ENCODE measurements at regions not wholly inside any gene's neighbourhood (a gene's known extent, or its start where the extent isn't known, plus 50 kb on each side); places are given as distances from the start of the nearest gene placed in this dataset.
A peak's percentile ranks its signal among the peaks of the same experiment; 100 is the strongest.

- ChIA-PET POLR2A (interaction anchor here (0.7 kb wide), 1 partner anchor 736 kb away, joined by 4 read pairs; no protein-coding TSS in a partner anchor), CTCF (interaction anchor here (1.4 to 1.5 kb wide), 2 partner anchors 16 to 856 kb away, joined by 3 read pairs; no protein-coding TSS in a partner anchor)
- DNase-seq (ENCODE audit: extremely low spot score), result no peak
- TF ChIP-seq, protein P1, sequence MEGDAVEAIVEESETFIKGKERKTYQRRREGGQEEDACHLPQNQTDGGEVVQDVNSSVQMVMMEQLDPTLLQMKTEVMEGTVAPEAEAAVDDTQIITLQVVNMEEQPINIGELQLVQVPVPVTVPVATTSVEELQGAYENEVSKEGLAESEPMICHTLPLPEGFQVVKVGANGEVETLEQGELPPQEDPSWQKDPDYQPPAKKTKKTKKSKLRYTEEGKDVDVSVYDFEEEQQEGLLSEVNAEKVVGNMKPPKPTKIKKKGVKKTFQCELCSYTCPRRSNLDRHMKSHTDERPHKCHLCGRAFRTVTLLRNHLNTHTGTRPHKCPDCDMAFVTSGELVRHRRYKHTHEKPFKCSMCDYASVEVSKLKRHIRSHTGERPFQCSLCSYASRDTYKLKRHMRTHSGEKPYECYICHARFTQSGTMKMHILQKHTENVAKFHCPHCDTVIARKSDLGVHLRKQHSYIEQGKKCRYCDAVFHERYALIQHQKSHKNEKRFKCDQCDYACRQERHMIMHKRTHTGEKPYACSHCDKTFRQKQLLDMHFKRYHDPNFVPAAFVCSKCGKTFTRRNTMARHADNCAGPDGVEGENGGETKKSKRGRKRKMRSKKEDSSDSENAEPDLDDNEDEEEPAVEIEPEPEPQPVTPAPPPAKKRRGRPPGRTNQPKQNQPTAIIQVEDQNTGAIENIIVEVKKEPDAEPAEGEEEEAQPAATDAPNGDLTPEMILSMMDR (IDR thresholded peaks at IDR 0.05; ENCODE audit: control extremely low read depth, extremely low read depth, low read depth, missing control alignments), result no peak
Observed at GRCh38 chr5:17432569-17432968, 65.5 kb upstream of the TAF11L2 start.

DNA sequence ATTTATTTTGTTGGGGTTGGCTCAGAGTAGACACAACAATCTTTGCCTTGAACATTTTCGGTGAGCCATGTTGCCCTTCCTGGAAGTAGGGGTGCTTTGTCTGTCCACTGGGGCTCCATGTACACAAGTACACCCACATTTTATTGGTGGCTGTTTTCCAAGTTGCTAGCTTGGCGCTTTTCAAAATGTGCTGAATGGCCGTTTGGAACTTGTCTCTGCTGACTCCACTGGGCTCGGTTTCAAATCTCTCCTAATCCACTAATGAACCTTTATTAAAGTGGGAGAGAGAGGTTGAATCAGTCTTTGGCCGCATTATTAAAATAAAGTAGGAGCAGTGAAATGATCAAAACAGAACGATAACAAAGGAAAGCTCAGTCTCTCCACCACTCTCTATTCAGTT, 64.6 kb upstream of the TAF11L2 start:
- TF ChIP-seq, protein P1 (IDR thresholded peaks at IDR 0.05; ENCODE audit: control extremely low read depth, extremely low read depth, low read depth, missing control alignments), result no peak
- POLR2A ChIA-PET, result no interaction called here
- DNase-seq (ENCODE audit: extremely low spot score), result no peak
- CTCF ChIA-PET, result interaction anchor here (1.4 to 1.5 kb wide), 2 partner anchors 15 to 855 kb away, joined by 3 read pairs; no protein-coding TSS in a partner anchor

GRCh38 chr5:17434982-17435381, 63.0 kb upstream of the TAF11L2 start:
- DNase-seq (ENCODE audit: extremely low spot score), result no peak
- ChIA-PET POLR2A (no interaction called here), CTCF (interaction anchor here (0.8 to 1.2 kb wide), 2 partner anchors 9 to 14 kb away, joined by 3 to 4 read pairs; no protein-coding TSS in a partner anchor)
- TF ChIP-seq, protein P1 (IDR thresholded peaks at IDR 0.05; ENCODE audit: control extremely low read depth, extremely low read depth, low read depth, missing control alignments), result no peak

GRCh38 chr5:17436350-17436749, 61.7 kb upstream of the TAF11L2 start:
- DNase-seq (ENCODE audit: extremely low spot score), result no peak
- CTCF ChIA-PET, result interaction anchor here (1.9 kb wide), 1 partner anchor 10 kb away, joined by 8 read pairs; no protein-coding TSS in a partner anchor
- TF ChIP-seq, protein P1 (IDR thresholded peaks at IDR 0.05; ENCODE audit: control extremely low read depth, extremely low read depth, low read depth, missing control alignments), result no peak
- POLR2A ChIA-PET, result no interaction called here

GRCh38 chr5:17436761-17437221, 61.2 kb upstream of the TAF11L2 start:
- DNase-seq (ENCODE audit: extremely low spot score), result peak; percentile 39
- ChIA-PET CTCF (interaction anchor here (1.1 to 1.9 kb wide), 3 partner anchors 8 to 220 kb away, joined by 4 to 8 read pairs (median 5); no protein-coding TSS in a partner anchor), POLR2A (no interaction called here)

GRCh38 chr5:17438027-17438426, 60.0 kb upstream of the TAF11L2 start:
- DNase-seq (ENCODE audit: extremely low spot score), result no peak
- POLR2A ChIA-PET, result no interaction called here
- TF ChIP-seq, protein P1 (IDR thresholded peaks at IDR 0.05; ENCODE audit: control extremely low read depth, extremely low read depth, low read depth, missing control alignments), result no peak
- CTCF ChIA-PET, result interaction anchor here (1.1 to 1.9 kb wide), 5 partner anchors 9 to 877 kb away, joined by 4 to 8 read pairs (median 4); no protein-coding TSS in a partner anchor

More at GRCh38 chr5:17436761-17437221, 61.2 kb upstream of the TAF11L2 start:
- TF ChIP-seq, protein P1 (IDR thresholded peaks at IDR 0.05; ENCODE audit: control extremely low read depth, extremely low read depth, low read depth, missing control alignments), result no peak

All from GM10248 (cell line).